ENCODE measurements at regions not wholly inside any gene's neighbourhood (a gene's known extent, or its start where the extent isn't known, plus 50 kb on each side); places are given as distances from the start of the nearest gene placed in this dataset.

- no peak overlapping the region for H3K27ac ChIP-seq
- TF ChIP-seq CTCF (conservative IDR thresholded peaks at IDR 0.05) (no peak), ZFX (IDR thresholded peaks at IDR 0.05) (no peak)
These were observed 117.8 kb downstream of the GLI2 start for GRCh38 chr2:120853306-120854013.

- TF ChIP-seq ZFX (IDR thresholded peaks at IDR 0.05) = no peak
- no peak for TF ChIP-seq CTCF (conservative IDR thresholded peaks at IDR 0.05)
- no peak overlapping the region for H3K27ac ChIP-seq
These were observed 118.4 kb downstream of the GLI2 start for GRCh38 chr2:120854014-120854620.

- no peak for TF ChIP-seq CTCF (conservative IDR thresholded peaks at IDR 0.05)
- no peak for TF ChIP-seq ZFX (IDR thresholded peaks at IDR 0.05)
- no peak overlapping the region for H3K27ac ChIP-seq
These were observed 119.3 kb downstream of the GLI2 start for GRCh38 chr2:120854766-120855530.

- H3K27ac ChIP-seq = no peak overlapping the region
- TF ChIP-seq CTCF (conservative IDR thresholded peaks at IDR 0.05) (no peak), ZFX (IDR thresholded peaks at IDR 0.05) (no peak)
These were observed 120.3 kb downstream of the GLI2 start for GRCh38 chr2:120855855-120856405.

GRCh38 chr2:120856421-120856862 is 120.8 kb downstream of the GLI2 start:
- TF ChIP-seq ZFX (IDR thresholded peaks at IDR 0.05) (no peak), CTCF (conservative IDR thresholded peaks at IDR 0.05) (no peak)

GRCh38 chr2:120857422-120857821 is 121.8 kb downstream of the GLI2 start:
- H3K27ac ChIP-seq = no peak overlapping the region
- TF ChIP-seq ZFX (IDR thresholded peaks at IDR 0.05) = no peak
- TF ChIP-seq CTCF (conservative IDR thresholded peaks at IDR 0.05) = no peak

More at GRCh38 chr2:120856421-120856862, 120.8 kb downstream of the GLI2 start:
- no peak overlapping the region for H3K27ac ChIP-seq

All from C4-2B (cell line).